Neural crest cell (in vitro differentiated cells): ENCODE measurements at regions not wholly inside any gene's neighbourhood (a gene's known extent, or its start where the extent isn't known, plus 50 kb on each side); places are given as distances from the start of the nearest gene placed in this dataset.

Experiments used
- DNase-seq: peaks from one replicate; pipeline ENCODE4 v3.0.0; 2021; ENCODE audit warnings: low read depth, mixed read lengths, low spot score
- H3K27ac Mint-ChIP-seq: one replicate; pipeline ENCODE4 v1.8.0; 2021; ENCODE audit warnings: mild to moderate bottlenecking, mixed read lengths; ENCODE audit not compliant: unreplicated experiment
- H3K27me3 Mint-ChIP-seq: 2 replicates; pipeline ENCODE4 v1.8.0; 2021; ENCODE audit warnings: low read depth, mild to moderate bottlenecking, mixed read lengths
- H3K36me3 Mint-ChIP-seq: 2 replicates; pipeline ENCODE4 v1.8.0; 2021; ENCODE audit warnings: low read depth, mild to moderate bottlenecking, mixed read lengths
- H3K4me1 Mint-ChIP-seq: 2 replicates; pipeline ENCODE4 v1.8.0; 2021; ENCODE audit warnings: mixed read lengths
- H3K4me3 Mint-ChIP-seq: one replicate; pipeline ENCODE4 v1.8.0; 2021; ENCODE audit warnings: mild to moderate bottlenecking, mixed read lengths
- H3K9me3 Mint-ChIP-seq: 2 replicates; pipeline ENCODE4 v1.8.0; 2021; ENCODE audit warnings: mixed read lengths
- CTCF ChIP-seq: fragments of 200-600 bp; sonication (generic); conservative IDR thresholded peaks from 2 replicates; pipeline ENCODE4 v1.5.0; 2021; ENCODE audit warnings: antibody characterized with exemption, mild to moderate bottlenecking

- TF ChIP-seq CTCF, result no peak
- H3K36me3 Mint-ChIP-seq, result no peaks in the 10 kb centered on the region
- DNase-seq, result no peak
- H3K4me1 Mint-ChIP-seq, result no peaks in the 10 kb centered on the region
- no peak overlapping the region for H3K4me3 Mint-ChIP-seq
- H3K9me3 Mint-ChIP-seq, result peaks cover 6% of the 10 kb centered on the region
- no peak overlapping the region for H3K27ac Mint-ChIP-seq
- no peaks in the 10 kb centered on the region for H3K27me3 Mint-ChIP-seq
Observed at GRCh38 chr5:20213803-20214202, 225.8 kb upstream of the CDH18 start.

- TF ChIP-seq CTCF, result no peak
Observed at GRCh38 chr5:20212701-20213100, 224.7 kb upstream of the CDH18 start.

GRCh38 chr5:20166456-20166855 lies 178.5 kb upstream of the CDH18 start:
- Mint-ChIP-seq H3K4me1 (no peaks in the 10 kb centered on the region), H3K4me3 (no peak overlapping the region), H3K27me3 (no peaks in the 10 kb centered on the region), H3K9me3 (no peaks in the 10 kb centered on the region), H3K27ac (no peak overlapping the region), H3K36me3 (no peaks in the 10 kb centered on the region)
- no peak for DNase-seq
- TF ChIP-seq CTCF, result no peak

More at GRCh38 chr5:20212701-20213100, 224.7 kb upstream of the CDH18 start:
- Mint-ChIP-seq H3K27me3 (no peaks in the 10 kb centered on the region), H3K4me3 (no peak overlapping the region), H3K9me3 (peaks cover 4% of the 10 kb centered on the region), H3K4me1 (no peaks in the 10 kb centered on the region), H3K36me3 (no peaks in the 10 kb centered on the region), H3K27ac (no peak overlapping the region)
- DNase-seq, result no peak

- DNase-seq, result no peak
- no peaks in the 10 kb centered on the region for H3K36me3 Mint-ChIP-seq
- no peaks in the 10 kb centered on the region for H3K27me3 Mint-ChIP-seq
- H3K4me1 Mint-ChIP-seq, result no peaks in the 10 kb centered on the region
- no peak overlapping the region for H3K4me3 Mint-ChIP-seq
- H3K27ac Mint-ChIP-seq, result no peak overlapping the region
- TF ChIP-seq CTCF, result no peak
- no peaks in the 10 kb centered on the region for H3K9me3 Mint-ChIP-seq
Observed at GRCh38 chr5:20158006-20158405, 170.0 kb upstream of the CDH18 start.

- Mint-ChIP-seq H3K36me3 (no peaks in the 10 kb centered on the region), H3K4me3 (no peak overlapping the region), H3K4me1 (no peaks in the 10 kb centered on the region), H3K27me3 (no peaks in the 10 kb centered on the region), H3K9me3 (no peaks in the 10 kb centered on the region), H3K27ac (no peak overlapping the region)
- DNase-seq, result no peak
- no peak for TF ChIP-seq CTCF
Observed at GRCh38 chr5:20157089-20157488, 169.1 kb upstream of the CDH18 start.

GRCh38 chr5:20145240-20145639 lies 157.2 kb upstream of the CDH18 start:
- no peaks in the 10 kb centered on the region for H3K9me3 Mint-ChIP-seq
- no peaks in the 10 kb centered on the region for H3K4me1 Mint-ChIP-seq
- H3K36me3 Mint-ChIP-seq, result no peaks in the 10 kb centered on the region
- no peak for DNase-seq
- no peak overlapping the region for H3K27ac Mint-ChIP-seq
- no peaks in the 10 kb centered on the region for H3K27me3 Mint-ChIP-seq
- H3K4me3 Mint-ChIP-seq, result no peak overlapping the region
- no peak for TF ChIP-seq CTCF
